GM23338 (cell line): ENCODE measurements at regions not wholly inside any gene's neighbourhood (a gene's known extent, or its start where the extent isn't known, plus 50 kb on each side); places are given as distances from the start of the nearest gene placed in this dataset.

Experiments
- ATAC-seq: fragments of 200-7000 bp; cut with Tn5 transposase; 3 replicates; pipeline ENCODE4 v1.9.1; 2020
- DNase-seq: peaks from one replicate; pipeline ENCODE4 v3.0.0-alpha.2; 2015; ENCODE audit warnings: low spot score
- H2AFZ ChIP-seq: fragments of 200-600 bp; sonication (generic); 2 replicates; pipeline ENCODE4 v1.8.0; 2016; ENCODE audit warnings: antibody characterized with exemption, mild to moderate bottlenecking, moderate library complexity
- H3F3A ChIP-seq: fragments of 200-600 bp; sonication (generic); replicated peaks from 2 replicates; pipeline ENCODE4 v1.8.0; 2017; ENCODE audit warnings: antibody characterized with exemption, mixed run types, low read depth
- H3K27ac ChIP-seq: fragments of 200-600 bp; sonication (generic); 2 replicates; pipeline ENCODE4 v1.6.1; 2016; ENCODE audit warnings: low read depth
- H3K27me3 ChIP-seq: fragments of 200-600 bp; sonication (generic); 2 replicates; pipeline ENCODE4 v1.8.0; 2016; ENCODE audit warnings: mild to moderate bottlenecking, mixed run types, moderate library complexity; ENCODE audit not compliant: insufficient read depth
- H3K36me3 ChIP-seq: fragments of 200-600 bp; sonication (generic); 2 replicates; pipeline ENCODE4 v1.8.0; 2016; ENCODE audit warnings: mild to moderate bottlenecking; ENCODE audit not compliant: insufficient read depth
- H3K4me1 ChIP-seq: fragments of 200-600 bp; sonication (generic); 2 replicates; pipeline ENCODE4 v1.8.0; 2016; ENCODE audit warnings: mild to moderate bottlenecking, moderate library complexity; ENCODE audit not compliant: insufficient read depth
- H3K4me2 ChIP-seq: fragments of 200-600 bp; sonication (generic); 2 replicates; pipeline ENCODE4 v1.7.1; 2017; ENCODE audit warnings: mixed run types
- H3K4me3 ChIP-seq: fragments of 200-600 bp; sonication (generic); 2 replicates; pipeline ENCODE4 v1.6.1; 2016; ENCODE audit warnings: mixed run types
- H3K79me2 ChIP-seq: fragments of 200-600 bp; sonication (generic); replicated peaks from 2 replicates; pipeline ENCODE4 v1.8.0; 2017; ENCODE audit warnings: mild to moderate bottlenecking; ENCODE audit not compliant: insufficient read depth
- H3K9me2 ChIP-seq: fragments of 200-600 bp; sonication (generic); 2 replicates; pipeline ENCODE4 v1.8.0; 2017; ENCODE audit not compliant: insufficient read depth
- H4K20me1 ChIP-seq: fragments of 200-600 bp; sonication (generic); replicated peaks from 2 replicates; pipeline ENCODE4 v1.8.0; 2017; ENCODE audit warnings: mild to moderate bottlenecking; ENCODE audit not compliant: insufficient read depth
- H3K27ac Mint-ChIP-seq: 2 replicates; pipeline ENCODE4 v1.8.0; 2020; ENCODE audit warnings: inconsistent platforms, mild to moderate bottlenecking, moderate library complexity, mixed read lengths
- H3K27me3 Mint-ChIP-seq: 3 replicates; pipeline ENCODE4 v1.8.0; 2022; ENCODE audit warnings: low read depth, mild to moderate bottlenecking, moderate library complexity, mixed read lengths, inconsistent platforms; ENCODE audit not compliant: insufficient read depth, poor library complexity
- H3K36me3 Mint-ChIP-seq: 3 replicates; pipeline ENCODE4 v1.8.0; 2021; ENCODE audit warnings: low read depth, mild to moderate bottlenecking, inconsistent platforms, moderate library complexity, mixed read lengths
- H3K4me1 Mint-ChIP-seq: 3 replicates; pipeline ENCODE4 v1.8.0; 2020; ENCODE audit warnings: mild to moderate bottlenecking, inconsistent platforms, mixed read lengths
- H3K4me3 Mint-ChIP-seq: 3 replicates; pipeline ENCODE4 v1.8.0; 2021; ENCODE audit warnings: moderate library complexity, mild to moderate bottlenecking, inconsistent platforms, mixed read lengths
- H3K9me3 Mint-ChIP-seq: 3 replicates; pipeline ENCODE4 v1.8.0; 2020; ENCODE audit warnings: moderate library complexity, mild to moderate bottlenecking, inconsistent platforms, mixed read lengths
- CREB1 ChIP-seq: fragments of 250-450 bp; sonication (Bioruptor Pico); IDR thresholded peaks from 2 replicates; pipeline ENCODE4 v1.5.0; 2020; ENCODE audit warnings: low read depth, mild to moderate bottlenecking, moderate library complexity
- NANOG ChIP-seq: IDR thresholded peaks from 2 replicates; pipeline ENCODE4 v1.6.1; 2016; ENCODE audit warnings: antibody characterized with exemption, borderline replicate concordance
- POLR2AphosphoS5 ChIP-seq: IDR thresholded peaks from 2 replicates; pipeline ENCODE4 v1.6.1; 2016; ENCODE audit warnings: antibody characterized with exemption, low read depth
- STAT1 ChIP-seq: IDR thresholded peaks from one replicate; pipeline ENCODE4 v1.6.1; 2016; ENCODE audit warnings: antibody characterized with exemption; ENCODE audit not compliant: unreplicated experiment
- ZNF114 ChIP-seq: fragments of 250-450 bp; sonication (Bioruptor Pico); IDR thresholded peaks from 2 replicates; pipeline ENCODE4 v1.5.0; 2020; ENCODE audit warnings: mild to moderate bottlenecking, moderate library complexity
- ZNF462 ChIP-seq: fragments of 250-450 bp; sonication (Bioruptor Pico); IDR thresholded peaks from 2 replicates; pipeline ENCODE4 v1.5.0; 2020; ENCODE audit warnings: mild to moderate bottlenecking, moderate library complexity
- TF ChIP-seq, protein P1 (sequence below): IDR thresholded peaks from 2 replicates; pipeline ENCODE4 v1.6.1; 2016; ENCODE audit warnings: antibody characterized with exemption

DNA sequence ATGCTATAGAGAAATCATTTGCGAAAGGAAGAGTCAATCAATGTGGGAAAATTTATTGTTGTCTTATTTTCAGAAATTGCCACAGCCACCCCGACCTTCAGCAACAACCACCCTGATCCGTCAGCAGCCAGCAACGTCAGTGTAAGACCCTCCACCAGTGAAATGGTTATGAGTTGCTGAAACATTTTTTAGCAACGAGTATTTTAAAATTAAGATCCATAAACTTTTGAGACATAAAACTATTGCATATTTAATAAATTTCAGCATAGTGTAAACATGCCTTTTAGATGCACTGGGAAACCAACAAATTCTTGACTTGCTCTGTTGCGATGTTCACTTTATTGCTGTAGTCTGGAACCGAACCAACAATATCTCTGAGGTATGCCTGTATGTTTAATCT, 887.9 kb downstream of the DCDC2C start (continued):
- no peak for TF ChIP-seq ZNF462 (CRISPR knock-in tag)

- Histone ChIP-seq H3K4me1 (no peaks in the 10 kb centered on the region), H3F3A (no peaks in the 10 kb centered on the region), H4K20me1 (no peaks in the 10 kb centered on the region), H3K27me3 (no peaks in the 10 kb centered on the region), H2AFZ (no peak overlapping the region; the same call in 1 of the 2 replicates), H3K9me2 (no peaks in the 10 kb centered on the region), H3K4me2 (no peak overlapping the region), H3K4me3 (no peak overlapping the region), H3K36me3 (no peaks in the 10 kb centered on the region), H3K79me2 (no peaks in the 10 kb centered on the region), H3K27ac (no peak overlapping the region)
- no peaks in the 10 kb centered on the region for H3K36me3 Mint-ChIP-seq
- no peak for ATAC-seq
- no peaks in the 10 kb centered on the region for H3K27me3 Mint-ChIP-seq
- H3K27ac Mint-ChIP-seq = no peak overlapping the region
- no peaks in the 10 kb centered on the region for H3K4me1 Mint-ChIP-seq
- no peak for DNase-seq
- no peak overlapping the region for H3K4me3 Mint-ChIP-seq
- peaks cover 58% of the 10 kb centered on the region for H3K9me3 Mint-ChIP-seq
- no peak for TF ChIP-seq STAT1
- TF ChIP-seq ZNF462 (CRISPR knock-in tag) = no peak
- TF ChIP-seq POLR2AphosphoS5 = no peak
- TF ChIP-seq, protein P1, sequence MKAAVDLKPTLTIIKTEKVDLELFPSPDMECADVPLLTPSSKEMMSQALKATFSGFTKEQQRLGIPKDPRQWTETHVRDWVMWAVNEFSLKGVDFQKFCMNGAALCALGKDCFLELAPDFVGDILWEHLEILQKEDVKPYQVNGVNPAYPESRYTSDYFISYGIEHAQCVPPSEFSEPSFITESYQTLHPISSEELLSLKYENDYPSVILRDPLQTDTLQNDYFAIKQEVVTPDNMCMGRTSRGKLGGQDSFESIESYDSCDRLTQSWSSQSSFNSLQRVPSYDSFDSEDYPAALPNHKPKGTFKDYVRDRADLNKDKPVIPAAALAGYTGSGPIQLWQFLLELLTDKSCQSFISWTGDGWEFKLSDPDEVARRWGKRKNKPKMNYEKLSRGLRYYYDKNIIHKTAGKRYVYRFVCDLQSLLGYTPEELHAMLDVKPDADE = no peak
- TF ChIP-seq NANOG = no peak
- TF ChIP-seq ZNF114 (CRISPR knock-in tag) = no peak
- no peak for TF ChIP-seq CREB1 (CRISPR knock-in tag)
Observed at GRCh38 chr2:4597400-4597799, 894.0 kb downstream of the DCDC2C start.
